GM21447 (cell line): ENCODE measurements at regions not wholly inside any gene's neighbourhood (a gene's known extent, or its start where the extent isn't known, plus 50 kb on each side); places are given as distances from the start of the nearest gene placed in this dataset.
"Not testable (repeated sequence)": the region's sequence is repeated elsewhere in the genome, so short reads cannot be mapped to it uniquely, and the experiment has no call there.

Experiments
- ATAC-seq: cut with Tn5 transposase; IDR thresholded peaks from one replicate; pipeline ENCODE4 v1.9.1; 2021; ENCODE audit not compliant: unreplicated experiment

DNA sequence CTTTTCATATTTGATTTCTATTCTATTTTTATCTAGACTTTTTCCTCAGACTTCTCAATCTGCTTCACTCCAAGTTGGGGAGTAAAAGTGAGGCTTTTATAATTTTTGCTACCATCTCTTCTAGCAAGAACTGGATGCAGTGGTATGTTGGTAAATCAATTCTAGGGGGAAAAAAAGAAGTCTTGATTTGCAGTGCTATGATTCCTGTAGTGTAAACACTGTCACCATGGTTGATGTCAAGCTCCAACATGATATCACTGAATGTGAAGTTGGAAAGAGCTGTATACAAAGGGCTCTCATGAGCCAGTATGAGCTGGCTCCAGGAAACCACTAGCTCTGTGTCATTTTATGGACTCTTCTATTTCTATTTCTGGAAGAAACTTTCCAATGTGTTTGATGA lies 439.2 kb downstream of the NTRK2 start:
- ATAC-seq: no peak

DNA sequence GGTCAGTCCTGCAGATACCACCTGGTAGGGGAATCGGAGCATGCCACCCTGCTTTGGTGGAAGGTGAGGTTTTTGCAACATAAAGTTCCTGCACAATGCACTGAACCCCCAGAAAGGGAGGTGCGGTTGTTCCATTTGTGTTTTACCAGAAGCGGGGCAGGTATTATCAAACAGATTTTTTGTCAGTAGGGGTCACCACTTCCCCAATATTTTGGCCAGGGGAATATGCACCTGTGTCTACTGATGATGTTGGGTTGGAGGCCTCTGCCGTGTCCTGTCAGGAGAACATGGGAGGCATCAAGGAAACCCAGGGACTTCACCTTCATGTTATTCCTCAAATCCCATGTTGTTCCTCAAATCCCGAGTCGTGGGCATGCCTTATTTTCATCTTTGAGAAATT lies 438.7 kb downstream of the NTRK2 start:
- no peak for ATAC-seq

DNA sequence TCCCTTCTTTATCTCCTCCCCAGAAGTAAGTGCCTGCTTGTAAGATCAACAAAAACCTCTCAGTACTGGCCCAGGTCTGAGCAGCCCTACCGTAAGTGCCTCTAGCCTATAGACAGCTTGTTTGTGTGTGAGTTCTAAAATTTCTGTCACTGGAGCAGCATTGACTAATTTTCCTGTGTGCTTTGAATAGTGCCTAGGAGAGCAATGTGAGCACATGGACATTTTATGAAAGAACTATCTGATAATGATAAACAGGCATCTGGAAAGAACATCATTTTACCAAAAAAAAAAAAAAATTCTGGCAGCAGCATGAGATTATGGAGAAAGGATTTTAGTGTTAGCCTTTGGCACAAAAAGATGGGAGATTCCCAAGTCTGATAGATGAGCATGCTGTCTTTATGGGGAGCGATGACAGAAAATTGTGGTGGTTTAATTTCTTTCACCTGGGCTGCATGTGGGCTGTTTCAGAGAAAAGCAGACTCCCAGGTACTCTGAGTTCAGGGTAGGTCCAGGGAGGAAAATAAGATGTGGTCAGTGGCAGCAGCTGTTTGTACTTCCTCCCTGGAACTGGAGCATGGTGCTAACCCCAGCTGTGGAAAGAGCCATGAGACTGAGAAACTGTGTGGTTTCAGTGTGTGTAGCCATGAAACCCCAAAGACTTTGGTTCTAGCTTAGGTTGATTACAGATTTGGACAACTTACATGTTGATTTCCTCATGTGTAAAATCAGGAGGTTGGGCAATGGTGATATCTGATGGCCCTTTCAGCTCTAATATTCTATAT lies 419.9 kb downstream of the NTRK2 start:
- no peak for ATAC-seq

DNA sequence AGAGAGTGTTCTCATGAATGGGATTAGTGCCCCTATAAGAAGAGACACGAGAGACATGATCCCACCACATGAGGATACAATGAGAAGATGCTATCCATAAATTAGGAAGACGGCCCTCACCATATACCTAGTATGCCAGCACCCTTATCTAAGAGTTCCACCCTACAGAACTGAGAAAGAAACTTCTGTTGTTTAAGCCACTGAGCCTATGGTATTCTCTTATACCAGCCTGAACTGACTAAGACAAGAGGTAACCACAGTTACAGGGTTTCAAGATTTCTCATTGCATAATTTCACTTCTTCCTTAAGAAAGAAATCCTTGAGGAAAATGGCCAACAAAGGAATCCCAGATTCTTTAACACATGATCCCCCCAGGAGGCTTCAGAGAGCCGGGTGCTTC lies 412.4 kb downstream of the NTRK2 start:
- ATAC-seq: no peak

DNA sequence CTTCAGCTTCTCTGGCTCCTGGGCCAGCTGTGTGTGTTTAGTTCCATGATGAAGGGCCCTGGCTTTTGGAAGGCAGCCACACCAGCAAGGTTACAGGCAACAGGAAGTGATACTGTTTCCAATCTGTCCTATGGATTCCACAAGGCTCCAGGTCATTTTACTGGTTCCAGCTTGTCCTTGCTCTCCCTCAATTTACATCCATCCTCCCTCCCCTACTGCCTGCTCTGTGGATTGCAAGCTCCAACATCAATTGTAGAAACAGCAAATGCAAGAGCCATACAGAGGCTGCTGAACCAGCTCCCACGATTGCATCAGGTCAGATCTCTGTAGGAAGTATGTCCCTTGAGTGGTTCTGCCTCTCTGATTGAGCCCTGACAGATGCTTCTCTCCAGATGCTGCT lies 409.8 kb downstream of the NTRK2 start:
- ATAC-seq: no peak

DNA sequence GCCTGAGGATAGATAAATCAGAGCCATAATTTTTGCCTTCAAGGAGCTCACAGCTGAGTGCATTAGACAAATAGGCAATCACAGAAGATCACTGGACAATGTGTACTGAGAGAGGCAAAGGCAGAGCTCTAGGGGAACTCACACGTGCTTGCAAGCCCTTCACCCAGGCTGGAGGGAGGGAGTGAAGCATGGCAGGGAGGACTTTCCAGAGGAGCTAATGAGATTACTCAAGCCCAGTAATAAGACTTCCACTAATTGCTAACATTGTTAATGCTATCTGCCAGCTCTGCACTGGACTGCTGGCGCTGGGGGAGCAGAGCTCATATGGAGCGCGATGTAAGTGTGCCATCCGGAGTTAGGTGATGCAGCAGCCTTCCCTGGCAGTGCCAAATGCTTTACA lies 408.4 kb downstream of the NTRK2 start:
- no peak for ATAC-seq

DNA sequence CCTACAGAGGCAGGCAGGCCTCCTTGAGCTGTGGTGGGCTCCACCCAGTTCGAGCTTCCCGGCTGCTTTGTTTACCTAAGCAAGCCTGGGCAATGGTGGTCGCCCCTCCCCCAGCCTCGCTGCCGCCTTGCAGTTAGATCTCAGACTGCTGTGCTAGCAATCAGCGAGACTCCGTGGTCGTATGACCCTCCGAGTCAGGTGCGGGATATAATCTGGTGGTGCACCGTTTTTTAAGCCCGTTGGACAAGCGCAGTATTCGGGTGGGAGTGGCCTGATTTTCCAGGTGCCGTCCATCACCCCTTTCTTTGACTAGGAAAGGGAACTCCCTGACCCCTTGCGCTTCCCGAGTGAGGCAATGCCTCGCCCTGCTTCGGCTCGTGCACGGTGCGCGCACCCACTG lies 407.6 kb downstream of the NTRK2 start:
- not testable (repeated sequence) for ATAC-seq
